ENCODE measurements at regions not wholly inside any gene's neighbourhood (a gene's known extent, or its start where the extent isn't known, plus 50 kb on each side); places are given as distances from the start of the nearest gene placed in this dataset.
A peak's percentile ranks its signal among the peaks of the same experiment; 100 is the strongest.

- no peak for TF ChIP-seq CTCF (IDR thresholded peaks at IDR 0.05; ENCODE audit: low read depth, low read length, missing control alignments)
- H3K4me3 ChIP-seq (replicated peaks; ENCODE audit: low read depth, low read length), result no peak overlapping the region
- no peak for DNase-seq (ENCODE audit: extremely low read depth, low read depth)
These were observed 126.7 kb downstream of the C9orf50 start for GRCh38 chr9:129494113-129494789.

- no peak for DNase-seq (ENCODE audit: extremely low read depth, low read depth)
- no peak for TF ChIP-seq CTCF (IDR thresholded peaks at IDR 0.05; ENCODE audit: low read depth, low read length, missing control alignments)
- H3K4me3 ChIP-seq (replicated peaks; ENCODE audit: low read depth, low read length), result no peak overlapping the region
These were observed 127.2 kb downstream of the C9orf50 start for GRCh38 chr9:129493706-129494047.

- H3K4me3 ChIP-seq (replicated peaks; ENCODE audit: low read depth, low read length), result no peak overlapping the region
- no peak for DNase-seq (ENCODE audit: extremely low read depth, low read depth)
- no peak for TF ChIP-seq CTCF (IDR thresholded peaks at IDR 0.05; ENCODE audit: low read depth, low read length, missing control alignments)
These were observed 127.7 kb downstream of the C9orf50 start for GRCh38 chr9:129493002-129493705.

- DNase-seq (ENCODE audit: extremely low read depth, low read depth), result no peak
- no peak for TF ChIP-seq CTCF (IDR thresholded peaks at IDR 0.05; ENCODE audit: low read depth, low read length, missing control alignments)
- H3K4me3 ChIP-seq (replicated peaks; ENCODE audit: low read depth, low read length), result no peak overlapping the region
These were observed 129.4 kb downstream of the C9orf50 start for GRCh38 chr9:129491487-129491855.

- H3K4me3 ChIP-seq (replicated peaks; ENCODE audit: low read depth, low read length), result peak overlapping the region; percentile 38
- no peak for TF ChIP-seq CTCF (IDR thresholded peaks at IDR 0.05; ENCODE audit: low read depth, low read length, missing control alignments)
- DNase-seq (ENCODE audit: extremely low read depth, low read depth), result no peak
These were observed 130.1 kb downstream of the C9orf50 start for GRCh38 chr9:129490583-129491486.

GRCh38 chr9:129489838-129490582 is 130.9 kb downstream of the C9orf50 start:
- DNase-seq (ENCODE audit: extremely low read depth, low read depth), result no peak
- peak overlapping the region; percentile 38 for H3K4me3 ChIP-seq (replicated peaks; ENCODE audit: low read depth, low read length)

More at GRCh38 chr9:129489838-129490582, 130.9 kb downstream of the C9orf50 start:
- no peak for TF ChIP-seq CTCF (IDR thresholded peaks at IDR 0.05; ENCODE audit: low read depth, low read length, missing control alignments)

Data from HFF-Myc (cell line).